ENCODE measurements at regions not wholly inside any gene's neighbourhood (a gene's known extent, or its start where the extent isn't known, plus 50 kb on each side); places are given as distances from the start of the nearest gene placed in this dataset.

GRCh38 chr2:12883906-12884305 lies 167.2 kb downstream of the TRIB2 start:
- Histone ChIP-seq H4K91ac (replicated peaks; ENCODE audit: insufficient read length, low read length) (no peak overlapping the region), H2BK120ac (replicated peaks; ENCODE audit: low read depth, low read length) (no peak overlapping the region), H4K5ac (ENCODE audit: insufficient read length, low read depth, low read length) (no peak overlapping the region), H3K18ac (ENCODE audit: extremely low read depth, low read length) (no peak overlapping the region), H2BK20ac (ENCODE audit: low read length) (no peak overlapping the region), H3K9ac (replicated peaks in 1 of 4; ENCODE audit: extremely low read depth in 1 of 4, low read depth in 3 of 4, low read length in 3 of 4) (no peak overlapping the region), H4K20me1 (replicated peaks in 1 of 2; ENCODE audit: control insufficient read depth in 1 of 2, insufficient read depth in 2 of 2, low read length in 2 of 2) (no peaks in the 10 kb centered on the region), H3K4me1 (replicated peaks in 1 of 4; ENCODE audit: control insufficient read depth in 3 of 4, insufficient read depth in 4 of 4, low read length in 3 of 4) (no peaks in the 10 kb centered on the region), H3K27me3 (replicated peaks in 1 of 4; ENCODE audit: control insufficient read depth in 3 of 4, extremely low read depth in 1 of 4, insufficient read depth in 3 of 4, low read length in 3 of 4) (no peaks in the 10 kb centered on the region), H3K14ac (ENCODE audit: insufficient read length) (no peak overlapping the region), H3K27ac (ENCODE audit: low read depth, low read length) (no peak overlapping the region), H3K4me2 (ENCODE audit: insufficient read depth in 1 of 2, low read depth in 2 of 2, low read length in 2 of 2) (no peak overlapping the region), H3K79me1 (ENCODE audit: low read depth, low read length) (no peaks in the 10 kb centered on the region), H2AK5ac (ENCODE audit: low read depth, low read length) (no peak overlapping the region), H3K56ac (replicated peaks; ENCODE audit: insufficient read length, low read depth, low read length) (no peak overlapping the region), H3K23ac (ENCODE audit: insufficient read length) (no peak overlapping the region), H2BK5ac (ENCODE audit: low read depth, low read length) (no peak overlapping the region), H3K9me3 (ENCODE audit: insufficient read depth in 2 of 2, low read depth in 1 of 2, low read length in 1 of 2) (no peaks in the 10 kb centered on the region), H2BK15ac (ENCODE audit: low read length) (no peak overlapping the region), H3K4ac (replicated peaks; ENCODE audit: insufficient read length, low read depth, low read length) (no peak overlapping the region), H3K23me2 (ENCODE audit: low read depth, low read length) (no peaks in the 10 kb centered on the region; the same call in 1 of the 2 replicates), H3K4me3 (ENCODE audit: extremely low read depth in 1 of 4, insufficient read depth in 2 of 4, low read depth in 3 of 4, low read length in 4 of 4) (no peak overlapping the region), H3K79me2 (ENCODE audit: control insufficient read depth in 1 of 2, insufficient read depth in 2 of 2, low read length in 2 of 2) (no peaks in the 10 kb centered on the region), H4K8ac (ENCODE audit: extremely low read depth, insufficient read depth, low read length) (no peak overlapping the region), H2BK12ac (ENCODE audit: low read depth, low read length) (no peak overlapping the region), H2AFZ (ENCODE audit: low read length) (no peak overlapping the region), H3K36me3 (ENCODE audit: control insufficient read depth in 2 of 4, insufficient read depth in 4 of 4, low read length in 3 of 4) (no peaks in the 10 kb centered on the region)
- no peak for TF ChIP-seq CEBPB (IDR thresholded peaks at IDR 0.05; ENCODE audit: low read depth, low read length)
- no peak for TF ChIP-seq EZH2 (IDR thresholded peaks at IDR 0.05; ENCODE audit: low read depth, low read length, severe bottlenecking)
- no peak for TF ChIP-seq RFX5 (IDR thresholded peaks at IDR 0.05; ENCODE audit: borderline replicate concordance, low read depth, low read length)
- TF ChIP-seq ATF3 (IDR thresholded peaks at IDR 0.05; ENCODE audit: insufficient read depth, low read depth, low read length), result no peak
- TF ChIP-seq SIX5 (IDR thresholded peaks at IDR 0.05; ENCODE audit: low read depth, low read length), result no peak
- TF ChIP-seq MAFK (IDR thresholded peaks at IDR 0.05; ENCODE audit: low read depth, low read length), result no peak
- TF ChIP-seq EP300 (IDR thresholded peaks at IDR 0.05; ENCODE audit: borderline replicate concordance in 1 of 2, low read depth in 2 of 2, low read length in 2 of 2), result no peak
- no peak for TF ChIP-seq RNF2 (IDR thresholded peaks at IDR 0.05; ENCODE audit: borderline replicate concordance, low read depth, low read length, missing control alignments, poor library complexity, severe bottlenecking)
- no peak for TF ChIP-seq GABPA (IDR thresholded peaks at IDR 0.05; ENCODE audit: borderline replicate concordance, insufficient read depth, low read length)
- no peak for TF ChIP-seq SP2 (IDR thresholded peaks at IDR 0.05; ENCODE audit: low read length)
- TF ChIP-seq TAF7 (optimal IDR thresholded peaks at IDR 0.05; ENCODE audit: borderline replicate concordance, low read depth, low read length), result no peak
- TF ChIP-seq SUZ12 (IDR thresholded peaks at IDR 0.05; ENCODE audit: low read length), result no peak
- TF ChIP-seq RBBP5 (IDR thresholded peaks at IDR 0.05; ENCODE audit: borderline replicate concordance, low read depth, low read length), result no peak
- CTCF ChIA-PET (ENCODE audit: partially characterized antibody), result interaction anchor here (1.2 to 1.8 kb wide), 2 partner anchors 13 to 47 kb away, joined by 3 to 5 read pairs; no protein-coding TSS in a partner anchor
- DNase-seq (ENCODE audit: low read depth in 1 of 2, low spot score in 2 of 2), result no peak
- POLR2A ChIA-PET (ENCODE audit: partially characterized antibody), result no interaction called here
- 86% methylated on average over 2 of the region's 2 CpGs; no CpG with 5 or more reads in 1 of the 2 experiments for WGBS, 2 experiments (ENCODE audit: extremely low coverage in 1 of 2, insufficient coverage in 1 of 2, insufficient read length in 1 of 2, insufficient replicate concordance in 2 of 2, low coverage in 1 of 2, low lambda C conversion rate in 2 of 2, missing lambda C conversion rate in 1 of 2)
- FAIRE-seq, result no peak

All from H1 (cell line).